ENCODE measurements at regions not wholly inside any gene's neighbourhood (a gene's known extent, or its start where the extent isn't known, plus 50 kb on each side); places are given as distances from the start of the nearest gene placed in this dataset.

DNA sequence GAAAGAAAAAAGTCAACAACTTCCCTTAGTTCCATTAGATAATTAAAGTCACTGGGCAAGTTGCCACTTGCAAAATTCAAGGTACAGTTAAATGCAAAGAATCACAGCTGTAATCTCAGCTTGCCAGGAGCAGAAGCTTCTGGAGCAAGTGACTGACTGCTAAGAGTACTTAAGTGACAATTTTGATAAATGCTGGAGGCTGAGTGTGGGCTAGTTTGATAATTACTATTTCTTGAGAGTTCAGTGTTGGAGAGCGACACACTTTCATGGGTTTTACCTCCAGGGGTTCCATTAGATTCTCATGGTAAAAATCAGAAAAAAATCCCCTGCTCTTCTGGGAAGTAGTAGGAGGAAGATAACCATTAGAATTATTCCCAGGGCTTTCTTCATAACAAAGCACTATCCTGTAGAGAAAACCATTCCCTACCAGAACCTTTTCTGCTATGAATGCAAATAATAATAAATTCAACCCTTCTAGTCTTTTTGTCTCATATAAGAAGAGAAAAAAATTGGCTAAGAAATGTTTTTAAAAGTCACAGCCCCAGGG lies 486.3 kb downstream of the POM121L12 start:
- Histone ChIP-seq H3K4me1 (no peaks in the 10 kb centered on the region), H3K4me3 (ENCODE audit: low read depth, low read length) (no peak overlapping the region), H3K27me3 (replicated peaks; ENCODE audit: control insufficient read depth, insufficient read depth, low read length) (no peaks in the 10 kb centered on the region), H3K9me3 (no peaks in the 10 kb centered on the region), H3K36me3 (ENCODE audit: control insufficient read depth, insufficient read depth, low read length) (no peaks in the 10 kb centered on the region)
- no peaks in the 10 kb centered on the region for H3K27me3 Mint-ChIP-seq (ENCODE audit: insufficient read depth, unreplicated experiment)
- ChIA-PET CTCF (no interaction called here), POLR2A (no interaction called here)
- no peak overlapping the region for H3K27ac Mint-ChIP-seq (ENCODE audit: unreplicated experiment)
- no TSS peak for BruUV-seq (replicated peaks)
- intact Hi-C loops (cut with micrococcal nuclease; ENCODE audit: unreplicated experiment): no loop called here
- H3K4me3 Mint-ChIP-seq (ENCODE audit: unreplicated experiment): no peak overlapping the region
- H3K9me3 Mint-ChIP-seq (ENCODE audit: unreplicated experiment): no peaks in the 10 kb centered on the region
- H3K4me1 Mint-ChIP-seq (ENCODE audit: low read depth, unreplicated experiment): no peaks in the 10 kb centered on the region
- no peak for DNase-seq
- no peaks in the 10 kb centered on the region for H3K36me3 Mint-ChIP-seq (ENCODE audit: insufficient read depth, unreplicated experiment)
- TF ChIP-seq, protein P1, sequence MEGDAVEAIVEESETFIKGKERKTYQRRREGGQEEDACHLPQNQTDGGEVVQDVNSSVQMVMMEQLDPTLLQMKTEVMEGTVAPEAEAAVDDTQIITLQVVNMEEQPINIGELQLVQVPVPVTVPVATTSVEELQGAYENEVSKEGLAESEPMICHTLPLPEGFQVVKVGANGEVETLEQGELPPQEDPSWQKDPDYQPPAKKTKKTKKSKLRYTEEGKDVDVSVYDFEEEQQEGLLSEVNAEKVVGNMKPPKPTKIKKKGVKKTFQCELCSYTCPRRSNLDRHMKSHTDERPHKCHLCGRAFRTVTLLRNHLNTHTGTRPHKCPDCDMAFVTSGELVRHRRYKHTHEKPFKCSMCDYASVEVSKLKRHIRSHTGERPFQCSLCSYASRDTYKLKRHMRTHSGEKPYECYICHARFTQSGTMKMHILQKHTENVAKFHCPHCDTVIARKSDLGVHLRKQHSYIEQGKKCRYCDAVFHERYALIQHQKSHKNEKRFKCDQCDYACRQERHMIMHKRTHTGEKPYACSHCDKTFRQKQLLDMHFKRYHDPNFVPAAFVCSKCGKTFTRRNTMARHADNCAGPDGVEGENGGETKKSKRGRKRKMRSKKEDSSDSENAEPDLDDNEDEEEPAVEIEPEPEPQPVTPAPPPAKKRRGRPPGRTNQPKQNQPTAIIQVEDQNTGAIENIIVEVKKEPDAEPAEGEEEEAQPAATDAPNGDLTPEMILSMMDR (IDR thresholded peaks at IDR 0.05; ENCODE audit: insufficient read depth in 1 of 2, low read depth in 1 of 2, low read length in 1 of 2, severe bottlenecking in 1 of 2, unreplicated experiment in 1 of 2): no peak

DNA sequence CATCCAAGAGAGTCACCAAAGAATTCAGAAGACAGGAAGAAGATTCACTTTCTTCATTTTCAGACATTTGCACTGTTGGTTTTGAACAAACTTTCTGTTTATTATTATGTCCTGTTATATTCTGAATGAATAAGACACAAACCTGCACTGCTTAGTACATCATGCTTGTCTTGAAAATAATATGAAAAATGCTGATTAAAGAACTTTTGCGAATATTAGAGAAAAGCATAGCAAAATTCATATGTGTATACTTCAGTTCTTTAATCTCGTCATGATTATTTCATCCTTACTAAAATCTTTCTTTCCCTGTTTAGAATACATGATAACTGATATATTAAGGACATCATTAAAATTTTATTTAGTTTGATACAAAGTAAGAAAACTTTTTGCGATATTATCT lies 504.1 kb downstream of the POM121L12 start:
- BruUV-seq (replicated peaks): no TSS peak
- peaks cover 8% of the 10 kb centered on the region for H3K27me3 Mint-ChIP-seq (ENCODE audit: insufficient read depth, unreplicated experiment)
- Histone ChIP-seq H3K4me3 (ENCODE audit: low read depth, low read length) (no peak overlapping the region), H3K36me3 (ENCODE audit: control insufficient read depth, insufficient read depth, low read length) (no peaks in the 10 kb centered on the region), H3K27me3 (replicated peaks; ENCODE audit: control insufficient read depth, insufficient read depth, low read length) (no peaks in the 10 kb centered on the region), H3K4me1 (no peaks in the 10 kb centered on the region), H3K9me3 (no peaks in the 10 kb centered on the region)
- DNase-seq: no peak
- H3K36me3 Mint-ChIP-seq (ENCODE audit: insufficient read depth, unreplicated experiment): no peaks in the 10 kb centered on the region
- intact Hi-C loops (cut with micrococcal nuclease; ENCODE audit: unreplicated experiment): no loop called here
- H3K9me3 Mint-ChIP-seq (ENCODE audit: unreplicated experiment): no peaks in the 10 kb centered on the region
- H3K4me1 Mint-ChIP-seq (ENCODE audit: low read depth, unreplicated experiment): no peaks in the 10 kb centered on the region
- TF ChIP-seq, protein P1 (IDR thresholded peaks at IDR 0.05; ENCODE audit: insufficient read depth in 1 of 2, low read depth in 1 of 2, low read length in 1 of 2, severe bottlenecking in 1 of 2, unreplicated experiment in 1 of 2): no peak
- POLR2A ChIA-PET: no interaction called here
- H3K27ac Mint-ChIP-seq (ENCODE audit: unreplicated experiment): no peak overlapping the region
- no peak overlapping the region for H3K4me3 Mint-ChIP-seq (ENCODE audit: unreplicated experiment)
- CTCF ChIA-PET: no interaction called here

DNA sequence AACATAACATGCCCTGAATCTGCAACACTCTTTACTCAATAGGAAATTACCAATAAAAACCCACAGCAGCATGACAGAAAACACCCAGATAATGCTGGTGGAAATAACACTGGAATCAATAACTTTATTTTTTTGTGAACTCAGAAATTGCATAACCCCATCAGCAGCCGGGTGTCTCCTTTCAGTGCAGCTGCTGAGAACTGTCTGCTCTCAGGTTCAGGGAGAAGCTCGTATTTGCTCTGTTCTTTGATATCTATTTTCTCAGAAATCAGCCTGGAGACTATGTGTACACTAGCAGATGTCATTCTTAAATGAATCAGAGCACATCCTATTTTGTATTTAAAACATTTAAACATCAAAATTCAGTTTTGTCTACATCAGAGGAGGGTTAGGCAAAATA lies 506.0 kb downstream of the POM121L12 start:
- TF ChIP-seq, protein P1 (IDR thresholded peaks at IDR 0.05; ENCODE audit: insufficient read depth in 1 of 2, low read depth in 1 of 2, low read length in 1 of 2, severe bottlenecking in 1 of 2, unreplicated experiment in 1 of 2): no peak
- intact Hi-C loops (cut with micrococcal nuclease; ENCODE audit: unreplicated experiment): no loop called here
- POLR2A ChIA-PET: no interaction called here
- Mint-ChIP-seq H3K4me1 (ENCODE audit: low read depth, unreplicated experiment) (no peaks in the 10 kb centered on the region), H3K27ac (ENCODE audit: unreplicated experiment) (no peak overlapping the region), H3K4me3 (ENCODE audit: unreplicated experiment) (no peak overlapping the region), H3K27me3 (ENCODE audit: insufficient read depth, unreplicated experiment) (peaks cover 8% of the 10 kb centered on the region), H3K9me3 (ENCODE audit: unreplicated experiment) (no peaks in the 10 kb centered on the region), H3K36me3 (ENCODE audit: insufficient read depth, unreplicated experiment) (no peaks in the 10 kb centered on the region)
- H3K27me3 ChIP-seq (replicated peaks; ENCODE audit: control insufficient read depth, insufficient read depth, low read length): no peaks in the 10 kb centered on the region
- no peak for DNase-seq
- no peak overlapping the region for H3K4me3 ChIP-seq (ENCODE audit: low read depth, low read length)
- H3K36me3 ChIP-seq (ENCODE audit: control insufficient read depth, insufficient read depth, low read length): no peaks in the 10 kb centered on the region
- H3K9me3 ChIP-seq: no peaks in the 10 kb centered on the region
- H3K4me1 ChIP-seq: no peaks in the 10 kb centered on the region
- CTCF ChIA-PET: no interaction called here
- BruUV-seq (replicated peaks): no TSS peak

Data from Caco-2 (cell line).